HCT116 (cell line): ENCODE measurements at regions not wholly inside any gene's neighbourhood (a gene's known extent, or its start where the extent isn't known, plus 50 kb on each side); places are given as distances from the start of the nearest gene placed in this dataset.

Experiments used
- EZH2 ChIP-seq: fragments of 200-600 bp; sonication (generic); IDR thresholded peaks from 2 replicates; pipeline ENCODE4 v1.6.1; 2017; ENCODE audit warnings: antibody characterized with exemption, mixed run types
- EZH2phosphoT487 ChIP-seq: fragments of 200-600 bp; IDR thresholded peaks from 2 replicates; pipeline ENCODE4 v1.6.1; 2018; ENCODE audit warnings: antibody characterized with exemption, borderline replicate concordance
- POLR2AphosphoS5 ChIP-seq: IDR thresholded peaks from 2 replicates; pipeline ENCODE4 v1.6.1; 2011; ENCODE audit warnings: mild to moderate bottlenecking, low read depth, low read length, moderate library complexity
- TCF7L2 ChIP-seq: IDR thresholded peaks from 2 replicates; pipeline ENCODE4 v1.7.0; 2011; ENCODE audit warnings: borderline replicate concordance, inconsistent platforms; ENCODE audit not compliant: insufficient read depth, insufficient read length; ENCODE audit errors: extremely low read depth
- YY1 ChIP-seq: IDR thresholded peaks from 2 replicates; pipeline ENCODE4 v1.6.1; 2011; ENCODE audit warnings: low read length, low read depth, moderate library complexity, mild to moderate bottlenecking; ENCODE audit not compliant: insufficient replicate concordance; ENCODE audit errors: extremely low read depth
- ZNF274 ChIP-seq: fragments of 200-500 bp; sonication (Bioruptor generic); IDR thresholded peaks from 2 replicates; pipeline ENCODE4 v1.6.1; 2014; ENCODE audit warnings: mild to moderate bottlenecking, low read depth, low read length, inconsistent platforms
- TF ChIP-seq, protein P1 (sequence below): IDR thresholded peaks from 2 replicates; pipeline ENCODE4 v1.6.1; 2012; ENCODE audit warnings: low read depth
- TF ChIP-seq, protein P2 (sequence below), 3 experiments: fragments of 200-600 bp in 1 of 3; sonication (generic) in 1 of 3; IDR thresholded peaks in 2 of 3; conservative IDR thresholded peaks in 1 of 3; 2 replicates each; pipeline ENCODE4 v1.5.1; 2012 to 2017; ENCODE audit warnings: low read depth in 2 of 3, low read length in 2 of 3, antibody characterized with exemption in 1 of 3, borderline replicate concordance in 1 of 3, control low read depth in 1 of 3, mild to moderate bottlenecking in 1 of 3, mixed read lengths in 1 of 3, mixed run types in 1 of 3, moderate library complexity in 1 of 3; ENCODE audit not compliant: insufficient read depth in 1 of 3
- TF ChIP-seq, protein P3 (sequence below): IDR thresholded peaks from 2 replicates; pipeline ENCODE4 v1.6.1; 2012

DNA sequence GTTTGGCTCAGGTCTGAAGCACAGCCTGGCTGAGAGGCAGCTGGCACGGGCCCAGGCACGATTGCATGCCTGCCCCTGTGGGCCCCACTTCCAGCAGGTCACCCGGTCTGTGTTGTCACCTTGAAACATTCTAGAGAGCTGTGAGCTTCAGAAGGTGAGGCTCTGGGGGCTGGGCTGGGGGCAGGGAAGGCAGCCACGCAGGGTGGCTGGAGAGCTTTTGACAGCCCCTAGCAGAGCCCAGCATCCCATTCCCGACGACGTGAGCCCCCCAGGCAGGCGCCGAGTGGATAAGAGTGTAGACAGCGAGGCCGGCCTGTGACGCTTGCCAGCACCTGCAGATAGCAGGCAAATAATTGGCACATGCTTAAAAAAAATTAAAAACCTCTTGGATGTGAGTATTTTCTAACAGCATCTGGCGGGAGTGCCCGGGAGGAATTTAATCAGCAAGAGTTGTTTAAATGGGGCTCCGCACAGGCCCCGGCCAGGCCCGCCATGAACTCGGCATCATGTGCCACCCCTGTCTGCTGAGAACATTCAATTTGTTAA lies 212.0 kb upstream of the TBX20 start:
- TF ChIP-seq, protein P1, sequence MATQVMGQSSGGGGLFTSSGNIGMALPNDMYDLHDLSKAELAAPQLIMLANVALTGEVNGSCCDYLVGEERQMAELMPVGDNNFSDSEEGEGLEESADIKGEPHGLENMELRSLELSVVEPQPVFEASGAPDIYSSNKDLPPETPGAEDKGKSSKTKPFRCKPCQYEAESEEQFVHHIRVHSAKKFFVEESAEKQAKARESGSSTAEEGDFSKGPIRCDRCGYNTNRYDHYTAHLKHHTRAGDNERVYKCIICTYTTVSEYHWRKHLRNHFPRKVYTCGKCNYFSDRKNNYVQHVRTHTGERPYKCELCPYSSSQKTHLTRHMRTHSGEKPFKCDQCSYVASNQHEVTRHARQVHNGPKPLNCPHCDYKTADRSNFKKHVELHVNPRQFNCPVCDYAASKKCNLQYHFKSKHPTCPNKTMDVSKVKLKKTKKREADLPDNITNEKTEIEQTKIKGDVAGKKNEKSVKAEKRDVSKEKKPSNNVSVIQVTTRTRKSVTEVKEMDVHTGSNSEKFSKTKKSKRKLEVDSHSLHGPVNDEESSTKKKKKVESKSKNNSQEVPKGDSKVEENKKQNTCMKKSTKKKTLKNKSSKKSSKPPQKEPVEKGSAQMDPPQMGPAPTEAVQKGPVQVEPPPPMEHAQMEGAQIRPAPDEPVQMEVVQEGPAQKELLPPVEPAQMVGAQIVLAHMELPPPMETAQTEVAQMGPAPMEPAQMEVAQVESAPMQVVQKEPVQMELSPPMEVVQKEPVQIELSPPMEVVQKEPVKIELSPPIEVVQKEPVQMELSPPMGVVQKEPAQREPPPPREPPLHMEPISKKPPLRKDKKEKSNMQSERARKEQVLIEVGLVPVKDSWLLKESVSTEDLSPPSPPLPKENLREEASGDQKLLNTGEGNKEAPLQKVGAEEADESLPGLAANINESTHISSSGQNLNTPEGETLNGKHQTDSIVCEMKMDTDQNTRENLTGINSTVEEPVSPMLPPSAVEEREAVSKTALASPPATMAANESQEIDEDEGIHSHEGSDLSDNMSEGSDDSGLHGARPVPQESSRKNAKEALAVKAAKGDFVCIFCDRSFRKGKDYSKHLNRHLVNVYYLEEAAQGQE: no peak
- TF ChIP-seq YY1: no peak
- TF ChIP-seq POLR2AphosphoS5: no peak
- no peak for TF ChIP-seq EZH2
- TF ChIP-seq TCF7L2: no peak
- TF ChIP-seq, protein P2, sequence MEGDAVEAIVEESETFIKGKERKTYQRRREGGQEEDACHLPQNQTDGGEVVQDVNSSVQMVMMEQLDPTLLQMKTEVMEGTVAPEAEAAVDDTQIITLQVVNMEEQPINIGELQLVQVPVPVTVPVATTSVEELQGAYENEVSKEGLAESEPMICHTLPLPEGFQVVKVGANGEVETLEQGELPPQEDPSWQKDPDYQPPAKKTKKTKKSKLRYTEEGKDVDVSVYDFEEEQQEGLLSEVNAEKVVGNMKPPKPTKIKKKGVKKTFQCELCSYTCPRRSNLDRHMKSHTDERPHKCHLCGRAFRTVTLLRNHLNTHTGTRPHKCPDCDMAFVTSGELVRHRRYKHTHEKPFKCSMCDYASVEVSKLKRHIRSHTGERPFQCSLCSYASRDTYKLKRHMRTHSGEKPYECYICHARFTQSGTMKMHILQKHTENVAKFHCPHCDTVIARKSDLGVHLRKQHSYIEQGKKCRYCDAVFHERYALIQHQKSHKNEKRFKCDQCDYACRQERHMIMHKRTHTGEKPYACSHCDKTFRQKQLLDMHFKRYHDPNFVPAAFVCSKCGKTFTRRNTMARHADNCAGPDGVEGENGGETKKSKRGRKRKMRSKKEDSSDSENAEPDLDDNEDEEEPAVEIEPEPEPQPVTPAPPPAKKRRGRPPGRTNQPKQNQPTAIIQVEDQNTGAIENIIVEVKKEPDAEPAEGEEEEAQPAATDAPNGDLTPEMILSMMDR (IDR thresholded peaks at IDR 0.05 in 2 of 3, conservative IDR thresholded peaks at IDR 0.05 in 1 of 3; ENCODE audit: borderline replicate concordance in 1 of 3, insufficient read depth in 1 of 3, low read depth in 2 of 3, low read length in 2 of 3): no peak
- TF ChIP-seq, protein P3, sequence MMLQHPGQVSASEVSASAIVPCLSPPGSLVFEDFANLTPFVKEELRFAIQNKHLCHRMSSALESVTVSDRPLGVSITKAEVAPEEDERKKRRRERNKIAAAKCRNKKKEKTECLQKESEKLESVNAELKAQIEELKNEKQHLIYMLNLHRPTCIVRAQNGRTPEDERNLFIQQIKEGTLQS: no peak
- no peak for TF ChIP-seq EZH2phosphoT487
- TF ChIP-seq ZNF274: no peak
